AG04449 (cell line): ENCODE measurements at regions not wholly inside any gene's neighbourhood (a gene's known extent, or its start where the extent isn't known, plus 50 kb on each side); places are given as distances from the start of the nearest gene placed in this dataset.

Experiments
- CTCF ChIA-PET: fragments of 350-600 bp; formaldehyde crosslinking; extraction: SDS; loops from one replicate; lab custom pipeline; 2021; ENCODE audit warnings: antibody characterized with exemption; lab: Yijun Ruan, JAX
- POLR2A ChIA-PET: fragments of 400-600, 350-600 bp; formaldehyde crosslinking; extraction: SDS; loops from one replicate; lab custom pipeline; 2020; ENCODE audit warnings: antibody characterized with exemption, inconsistent platforms; lab: Yijun Ruan, JAX
- DNase-seq: peaks from one replicate; pipeline ENCODE4 v3.0.0-alpha.2; 2010; ENCODE audit warnings: low read depth, low spot score
- H3K4me3 ChIP-seq: 2 replicates; pipeline ENCODE4 v1.5.1; 2011; ENCODE audit warnings: low read depth, mild to moderate bottlenecking, control low read depth, low read length
- TF ChIP-seq, protein P1 (sequence below): IDR thresholded peaks from one replicate; pipeline ENCODE4 v1.5.1; 2011; ENCODE audit warnings: mild to moderate bottlenecking, moderate library complexity, low read length, control low read depth, inconsistent platforms; ENCODE audit not compliant: insufficient read depth; ENCODE audit errors: missing control alignments

DNA sequence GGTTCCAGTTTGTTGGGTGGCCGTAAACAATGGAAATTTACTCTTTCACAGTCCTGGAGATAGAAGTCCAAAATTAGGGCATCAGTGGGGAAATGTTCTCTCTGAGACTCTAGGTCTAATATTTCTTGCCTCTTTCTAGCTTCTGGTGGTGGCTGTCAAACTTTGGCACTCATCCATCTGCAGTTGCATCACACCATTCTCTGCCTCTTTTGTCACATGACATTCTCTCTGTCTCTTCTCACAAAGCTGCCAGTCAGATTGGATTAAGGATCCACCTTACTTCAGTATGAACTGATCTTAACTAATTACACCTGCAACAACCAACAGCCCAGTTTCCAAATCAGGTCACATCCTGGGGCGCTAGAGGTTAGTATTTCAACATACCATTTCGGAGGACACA lies 222.9 kb upstream of the FTMT start:
- H3K4me3 ChIP-seq: no peak overlapping the region
- CTCF ChIA-PET: interaction anchor here (3.2 kb wide), 1 partner anchor 321 kb away, joined by 14 read pairs; no protein-coding TSS in a partner anchor
- no peak for DNase-seq
- TF ChIP-seq, protein P1, sequence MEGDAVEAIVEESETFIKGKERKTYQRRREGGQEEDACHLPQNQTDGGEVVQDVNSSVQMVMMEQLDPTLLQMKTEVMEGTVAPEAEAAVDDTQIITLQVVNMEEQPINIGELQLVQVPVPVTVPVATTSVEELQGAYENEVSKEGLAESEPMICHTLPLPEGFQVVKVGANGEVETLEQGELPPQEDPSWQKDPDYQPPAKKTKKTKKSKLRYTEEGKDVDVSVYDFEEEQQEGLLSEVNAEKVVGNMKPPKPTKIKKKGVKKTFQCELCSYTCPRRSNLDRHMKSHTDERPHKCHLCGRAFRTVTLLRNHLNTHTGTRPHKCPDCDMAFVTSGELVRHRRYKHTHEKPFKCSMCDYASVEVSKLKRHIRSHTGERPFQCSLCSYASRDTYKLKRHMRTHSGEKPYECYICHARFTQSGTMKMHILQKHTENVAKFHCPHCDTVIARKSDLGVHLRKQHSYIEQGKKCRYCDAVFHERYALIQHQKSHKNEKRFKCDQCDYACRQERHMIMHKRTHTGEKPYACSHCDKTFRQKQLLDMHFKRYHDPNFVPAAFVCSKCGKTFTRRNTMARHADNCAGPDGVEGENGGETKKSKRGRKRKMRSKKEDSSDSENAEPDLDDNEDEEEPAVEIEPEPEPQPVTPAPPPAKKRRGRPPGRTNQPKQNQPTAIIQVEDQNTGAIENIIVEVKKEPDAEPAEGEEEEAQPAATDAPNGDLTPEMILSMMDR: no peak
- POLR2A ChIA-PET: no interaction called here

DNA sequence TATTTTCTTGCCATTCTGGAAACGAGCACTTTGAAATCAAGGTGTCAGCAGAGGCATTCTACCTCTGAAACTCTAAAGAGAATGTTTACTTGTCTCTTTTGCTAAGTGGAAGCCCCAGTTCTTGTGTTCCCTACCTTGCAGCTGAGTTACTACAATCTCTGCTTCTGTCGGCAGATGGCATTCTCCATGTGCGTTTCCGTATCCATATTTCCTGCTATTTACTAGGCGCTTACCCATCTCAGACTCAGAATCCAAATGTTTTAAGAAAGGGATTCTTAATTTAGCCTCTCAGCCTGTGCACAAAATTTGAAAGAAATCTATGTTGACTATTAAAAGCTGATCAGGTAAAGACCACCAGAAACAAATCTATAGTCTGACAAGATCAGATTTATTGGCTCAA lies 221.3 kb upstream of the FTMT start:
- ChIA-PET CTCF (interaction anchor here (1.2 to 3.2 kb wide), 2 partner anchors 320 to 472 kb away, joined by 3 to 14 read pairs; no protein-coding TSS in a partner anchor), POLR2A (no interaction called here)
- H3K4me3 ChIP-seq: no peak overlapping the region
- TF ChIP-seq, protein P1: no peak
- DNase-seq: no peak

DNA sequence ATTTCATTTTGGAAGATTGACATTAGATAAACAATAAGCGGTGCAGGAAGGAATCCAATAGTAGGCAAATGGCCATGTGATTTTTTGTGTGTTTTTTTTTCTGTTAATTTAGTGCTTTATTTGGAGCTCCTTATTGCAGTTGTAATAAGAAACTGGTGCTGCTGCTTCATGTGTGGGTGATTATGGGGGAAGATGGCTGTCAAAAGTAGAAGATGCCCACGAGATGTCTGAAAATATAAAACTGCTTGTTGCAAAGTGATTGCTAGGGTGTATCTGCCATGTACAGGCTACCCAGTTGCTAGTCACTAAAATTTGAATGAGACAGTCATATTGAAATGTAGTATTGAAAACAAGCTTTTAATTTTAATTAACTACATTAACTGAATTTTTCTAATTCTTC lies 216.7 kb upstream of the FTMT start:
- no peak for DNase-seq
- no peak overlapping the region for H3K4me3 ChIP-seq
- POLR2A ChIA-PET: no interaction called here
- TF ChIP-seq, protein P1: no peak
- CTCF ChIA-PET: no interaction called here

DNA sequence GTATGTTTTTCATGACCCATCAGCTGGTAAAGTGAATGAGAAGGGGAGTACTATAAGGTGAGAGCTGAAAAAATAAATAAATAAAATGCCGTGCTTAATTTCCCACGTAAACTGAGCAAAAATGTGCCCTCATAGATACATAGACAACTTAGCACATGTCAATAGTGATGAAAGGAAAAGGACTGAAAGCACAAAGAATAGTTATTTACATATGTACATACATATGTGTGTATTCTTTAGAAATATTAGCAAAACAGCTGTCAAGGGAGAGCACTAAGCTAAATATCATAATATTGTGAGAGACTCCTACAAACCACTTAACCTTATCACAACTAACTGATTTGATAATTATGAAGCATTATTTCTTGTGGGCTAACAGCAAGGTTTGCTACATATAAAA lies 213.6 kb upstream of the FTMT start:
- no peak overlapping the region for H3K4me3 ChIP-seq
- CTCF ChIA-PET: interaction anchor here (1.2 kb wide), 1 partner anchor 12 kb away, joined by 3 read pairs; no protein-coding TSS in a partner anchor
- no peak for DNase-seq
- TF ChIP-seq, protein P1: no peak
- POLR2A ChIA-PET: no interaction called here

DNA sequence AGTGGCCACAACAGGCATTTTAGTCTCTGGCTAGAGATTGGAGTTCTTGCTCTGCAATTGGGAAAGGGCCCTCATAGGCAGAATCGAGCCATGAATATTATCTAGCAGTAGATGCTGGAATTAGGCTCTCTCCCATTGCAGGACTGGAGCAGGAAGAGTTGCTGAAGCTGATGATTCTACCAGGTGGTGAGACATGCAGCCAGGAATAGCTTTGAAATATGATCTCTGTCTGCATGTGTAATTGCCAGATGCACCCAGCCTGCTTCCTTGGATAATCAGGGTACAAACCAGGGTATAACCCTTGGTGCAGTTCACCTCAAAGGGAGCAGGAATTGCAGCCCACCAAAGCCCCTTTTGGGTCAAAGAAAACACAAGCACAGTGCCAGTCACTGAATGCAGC lies 211.4 kb upstream of the FTMT start:
- TF ChIP-seq, protein P1: no peak
- no peak overlapping the region for H3K4me3 ChIP-seq
- DNase-seq: no peak
- CTCF ChIA-PET: no interaction called here
- POLR2A ChIA-PET: no interaction called here

DNA sequence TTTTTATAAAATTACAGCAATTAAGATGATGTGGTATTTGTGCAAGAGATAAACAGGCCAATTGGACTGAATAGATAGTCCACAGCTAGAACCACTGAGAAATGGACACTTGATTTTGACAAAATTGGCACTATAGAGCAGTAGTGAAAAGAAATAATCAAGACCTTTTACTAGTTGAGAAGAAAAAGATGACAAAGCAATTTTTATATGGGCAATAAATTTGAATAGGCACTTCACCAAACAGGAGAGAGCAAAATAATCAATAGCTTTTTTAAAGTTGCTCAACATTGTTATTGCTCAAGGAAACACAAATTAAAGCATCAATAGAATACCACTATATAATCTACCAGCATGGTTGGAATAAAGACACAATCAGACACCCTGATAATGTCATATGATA lies 193.5 kb upstream of the FTMT start:
- TF ChIP-seq, protein P1: no peak
- POLR2A ChIA-PET: no interaction called here
- no peak for DNase-seq
- H3K4me3 ChIP-seq: no peak overlapping the region
- CTCF ChIA-PET: no interaction called here
